ENCODE measurements at regions not wholly inside any gene's neighbourhood (a gene's known extent, or its start where the extent isn't known, plus 50 kb on each side); places are given as distances from the start of the nearest gene placed in this dataset.

GRCh38 chr1:59133997-59134396 is 162.9 kb upstream of the FGGY start:
- DNase-seq, result no peak

GRCh38 chr1:59135761-59136255 is 161.1 kb upstream of the FGGY start:
- no peak for DNase-seq

- DNase-seq, result no peak
Observed at GRCh38 chr1:59136541-59137275, 160.2 kb upstream of the FGGY start.

- DNase-seq, result no peak
Observed at GRCh38 chr1:59137276-59137615, 159.6 kb upstream of the FGGY start.

- DNase-seq, result no peak
Observed at GRCh38 chr1:59137968-59138367, 158.9 kb upstream of the FGGY start.

- DNase-seq, result no peak
Observed at GRCh38 chr1:59138402-59138801, 158.5 kb upstream of the FGGY start.

- DNase-seq, result no peak
Observed at GRCh38 chr1:59139396-59139795, 157.5 kb upstream of the FGGY start.

- no peak for DNase-seq
Observed at GRCh38 chr1:59141267-59141863, 155.5 kb upstream of the FGGY start.

GRCh38 chr1:59142311-59143132 is 154.4 kb upstream of the FGGY start:
- DNase-seq, result no peak

GRCh38 chr1:59143133-59143487 is 153.8 kb upstream of the FGGY start:
- no peak for DNase-seq

- no peak for DNase-seq
Observed at GRCh38 chr1:59143811-59144210, 153.1 kb upstream of the FGGY start.

GRCh38 chr1:59144959-59145358 is 151.9 kb upstream of the FGGY start:
- DNase-seq, result no peak

- no peak for DNase-seq
Observed at GRCh38 chr1:59146056-59146455, 150.8 kb upstream of the FGGY start.

GRCh38 chr1:59146651-59147358 is 150.1 kb upstream of the FGGY start:
- no peak for DNase-seq

- no peak for DNase-seq
Observed at GRCh38 chr1:59149435-59149834, 147.5 kb upstream of the FGGY start.

GRCh38 chr1:59150577-59151386 is 146.1 kb upstream of the FGGY start:
- DNase-seq, result no peak

- no peak for DNase-seq
Observed at GRCh38 chr1:59151387-59151761, 145.5 kb upstream of the FGGY start.

- no peak for DNase-seq
Observed at GRCh38 chr1:59151860-59152259, 145.0 kb upstream of the FGGY start.

GRCh38 chr1:59152511-59152910 is 144.4 kb upstream of the FGGY start:
- DNase-seq, result no peak

- DNase-seq, result no peak
Observed at GRCh38 chr1:59154401-59154800, 142.5 kb upstream of the FGGY start.

- no peak for DNase-seq
Observed at GRCh38 chr1:59155351-59155750, 141.5 kb upstream of the FGGY start.

GRCh38 chr1:59156051-59156450 is 140.8 kb upstream of the FGGY start:
- DNase-seq, result no peak
